Heart left ventricle (tissue), 16 donors: ENCODE measurements at regions not wholly inside any gene's neighbourhood (a gene's known extent, or its start where the extent isn't known, plus 50 kb on each side); places are given as distances from the start of the nearest gene placed in this dataset.

ENCODE experiments used
- ATAC-seq, 4 donors: fragments of 200-7000 bp; cut with Tn5 transposase; one replicate each; pipeline ENCODE4 v1.9.1; 2020 to 2022; ENCODE audit warnings: moderate library complexity in 4 of 4, mild to moderate bottlenecking in 3 of 4, moderate number of reproducible peaks in 1 of 4
- DNase-seq, 5 donors: peaks; one replicate each; pipeline ENCODE4 v3.0.0-alpha.2; 2020
- H3K27ac ChIP-seq, 12 donors: fragments of 200-600 bp; sonication (generic) in 4 of 12; one replicate each; pipeline versions ENCODE4 v1.5.0 to v1.8.0; 2016 to 2022; ENCODE audit warnings: mild to moderate bottlenecking in 2 of 12
- H3K27me3 ChIP-seq, 9 donors: fragments of 200-600 bp; sonication (generic) in 2 of 9; one replicate each; pipeline versions ENCODE4 v1.5.1 to v1.8.0; 2016 to 2022; ENCODE audit warnings: mild to moderate bottlenecking in 3 of 9
- H3K36me3 ChIP-seq, 9 donors: fragments of 200-600 bp; sonication (generic) in 2 of 9; one replicate each; pipeline versions ENCODE4 v1.5.0 to v1.8.0; 2018 to 2022; ENCODE audit warnings: mild to moderate bottlenecking in 2 of 9
- H3K4me1 ChIP-seq, 12 donors: fragments of 200-600 bp; sonication (generic) in 4 of 12; one replicate each; pipeline versions ENCODE4 v1.5.0 to v1.8.0; 2016 to 2022; ENCODE audit warnings: mild to moderate bottlenecking in 3 of 12
- H3K4me3 ChIP-seq, 12 donors: fragments of 200-600 bp; sonication (generic) in 4 of 12; one replicate each; pipeline versions ENCODE4 v1.5.0 to v1.8.0; 2017 to 2022; ENCODE audit warnings: mild to moderate bottlenecking in 9 of 12, moderate library complexity in 4 of 12
- H3K9me3 ChIP-seq, 12 donors: fragments of 200-600 bp; sonication (generic) in 4 of 12; one replicate each; pipeline versions ENCODE4 v1.5.0 to v1.8.0; 2016 to 2022; ENCODE audit warnings: mild to moderate bottlenecking in 1 of 12
- CTCF ChIP-seq, 12 donors: fragments of 200-600 bp; sonication (generic) in 4 of 12; IDR thresholded peaks; one replicate each; pipeline versions ENCODE4 v1.5.0 to v1.8.0; 2018 to 2022; ENCODE audit warnings: antibody characterized with exemption in 12 of 12, mild to moderate bottlenecking in 5 of 12
- POLR2A ChIP-seq, 2 donors: fragments of 450-650 bp; IDR thresholded peaks; one replicate each; pipeline ENCODE4 v1.6.1; 2017; ENCODE audit warnings: antibody characterized with exemption in 2 of 2, mild to moderate bottlenecking in 2 of 2, moderate library complexity in 2 of 2
- WGBS, 4 donors: extraction: QIAGEN DNeasy Blood & Tissue Kit in 2 of 4; methylation state at CpG; one replicate each; pipeline versions ENCODE4 v1.1.5 to v1.1.7; 2013 to 2018; 5-methylcytosine and 5-hydroxymethylcytosine counted together
- intact Hi-C, 10 donors: fragments of 100-400 bp; cut with DNase I; formaldehyde crosslinking; loops; one replicate each; pipeline versions ENCODE4 v1.11.1 to v1.14.2; 2022
- donor health status: ischemic (EF 13 %, LVEDD 7.1; RV severe dilation, severe dysfunction).
- donor health status: healthy with polysubstance abuse.
- donor health status: DM: no; HTN: yes; CAD: no.
- donor health status: DM: no; HTN: no; CAD: no.
- donor health status: ischemic (EF 25% LVEDD 6.9; RV normal size, moderate dysfunction).
- donor health status: ischemic (EF 25% LVEDD 5.7; RV mildly dilated, moderate dysfunction).
- donor health status: healthy.
- donor health status: DM: yes; HTN: yes; CAD: no.
- donor health status: ischemic (EF 35%, LVEDD 5.7; RV mildly dilated, moderate dysfunction).
- donor health status: nonischemic (EF 11% LVEDD 7.7; RV severe dilation, severe dysfunction).
- donor health status: DM: yes; HTN: yes; CAD: no.
- donor health status: PGD.
- donor health status: ischemic (EF 29% LVEDD 5.4; RV normal size, mild dysfunction).
- donor health status: nonischemic (EF 23%, LVEDD 6.1; RV moderate dilation, normal function).

DNA sequence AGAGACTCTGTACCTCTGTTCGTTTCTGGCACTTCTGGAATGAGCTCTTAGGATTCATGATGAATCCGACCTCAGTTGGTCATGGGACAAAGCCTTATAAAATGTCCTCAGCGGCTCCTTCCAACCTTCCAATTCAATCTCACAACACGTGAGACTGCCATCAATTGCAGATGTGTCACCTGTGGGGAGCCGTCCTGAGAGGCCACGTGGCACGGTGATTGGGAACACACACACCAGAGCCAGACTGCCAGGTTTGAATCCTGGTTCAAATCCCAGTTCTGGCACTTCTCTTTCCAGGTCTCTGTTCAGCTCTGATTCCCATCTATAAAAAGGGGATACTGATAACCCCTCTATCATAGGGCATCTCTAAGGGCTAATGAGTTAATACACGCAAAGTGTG lies 124.5 kb downstream of the ANKRD60 start:
- no peak for ATAC-seq
- WGBS, 4 donors, result 83 to 92% (median 88%) methylated on average over 8 of the region's 8 CpGs
- Histone ChIP-seq H3K36me3 (no peaks in the 10 kb centered on the region), H3K27ac (no peak overlapping the region), H3K4me1 (no peaks in the 10 kb centered on the region), H3K27me3 (peaks cover 0 to 6% (median 0%) of the 10 kb centered on the region in 9 donors), H3K9me3 (peaks cover 0 to 5% (median 0%) of the 10 kb centered on the region in 12 donors), H3K4me3 (no peak overlapping the region)
- no peak for DNase-seq
- intact Hi-C loops, result no loop called here
- TF ChIP-seq CTCF (IDR thresholded peaks at IDR 0.05) (no peak), POLR2A (IDR thresholded peaks at IDR 0.05) (no peak)

- no peak for ATAC-seq
- Histone ChIP-seq H3K27ac (no peak overlapping the region), H3K27me3 (peaks cover 0 to 6% (median 0%) of the 10 kb centered on the region in 9 donors), H3K9me3 (peaks cover 0 to 5% (median 0%) of the 10 kb centered on the region in 12 donors), H3K4me1 (no peaks in the 10 kb centered on the region), H3K4me3 (no peak overlapping the region), H3K36me3 (no peaks in the 10 kb centered on the region)
- DNase-seq, result no peak
- TF ChIP-seq POLR2A (IDR thresholded peaks at IDR 0.05) (no peak), CTCF (IDR thresholded peaks at IDR 0.05) (no peak)
- intact Hi-C loops, result no loop called here
- 83 to 92% (median 89%) methylated on average over 6 of the region's 6 CpGs for WGBS, 4 donors
These were observed 124.9 kb downstream of the ANKRD60 start for GRCh38 chr20:58103517-58103904.

DNA sequence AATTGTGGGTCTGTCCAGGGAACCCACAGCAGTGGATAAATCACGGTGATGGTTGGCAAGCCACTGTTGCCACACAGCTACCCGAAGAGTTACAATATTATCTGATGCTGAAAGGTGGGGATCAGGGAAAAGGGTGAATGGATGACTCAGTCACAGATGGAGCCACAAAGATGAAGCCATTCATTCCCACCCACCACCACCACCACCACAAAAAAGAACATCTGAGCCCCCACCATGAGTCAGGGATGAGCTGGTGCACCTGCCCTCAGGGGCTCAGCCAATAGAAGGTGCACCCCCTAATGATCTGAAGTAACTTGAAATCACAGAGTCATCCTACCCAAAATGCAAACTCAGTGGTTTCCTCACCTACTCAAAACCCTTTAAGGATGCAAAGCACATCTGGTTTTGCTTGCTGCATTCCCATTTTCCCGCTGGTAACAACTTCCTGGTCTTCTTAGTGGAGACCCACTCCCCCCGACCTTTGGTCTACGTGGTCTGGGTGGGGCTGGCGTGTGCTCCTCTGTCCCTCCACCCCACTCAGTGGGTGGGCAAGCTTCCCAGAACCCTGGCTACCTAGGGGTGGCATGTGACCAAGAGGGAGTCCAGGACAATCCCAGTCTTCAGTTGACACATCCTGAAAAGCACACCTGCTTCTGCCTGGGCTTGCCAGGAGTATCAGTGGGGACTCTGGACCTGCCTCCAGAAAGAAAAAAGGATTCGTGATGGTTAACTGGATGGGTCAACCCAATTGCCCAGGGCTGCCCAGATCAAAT lies 125.5 kb downstream of the ANKRD60 start:
- H3K4me3 ChIP-seq, result no peak overlapping the region
- H3K36me3 ChIP-seq, result no peaks in the 10 kb centered on the region
- peaks cover 0 to 5% (median 0%) of the 10 kb centered on the region in 12 donors for H3K9me3 ChIP-seq
- H3K27ac ChIP-seq, result no peak overlapping the region
- H3K27me3 ChIP-seq, result peaks cover 0 to 6% (median 0%) of the 10 kb centered on the region in 9 donors
- TF ChIP-seq CTCF (IDR thresholded peaks at IDR 0.05) (no peak), POLR2A (IDR thresholded peaks at IDR 0.05) (no peak)
- ATAC-seq (no peak), DNase-seq (no peak)
- H3K4me1 ChIP-seq, result no peaks in the 10 kb centered on the region
- 63 to 85% (median 71%) methylated on average over 7 of the region's 7 CpGs for WGBS, 4 donors
- intact Hi-C loops, result no loop called here

DNA sequence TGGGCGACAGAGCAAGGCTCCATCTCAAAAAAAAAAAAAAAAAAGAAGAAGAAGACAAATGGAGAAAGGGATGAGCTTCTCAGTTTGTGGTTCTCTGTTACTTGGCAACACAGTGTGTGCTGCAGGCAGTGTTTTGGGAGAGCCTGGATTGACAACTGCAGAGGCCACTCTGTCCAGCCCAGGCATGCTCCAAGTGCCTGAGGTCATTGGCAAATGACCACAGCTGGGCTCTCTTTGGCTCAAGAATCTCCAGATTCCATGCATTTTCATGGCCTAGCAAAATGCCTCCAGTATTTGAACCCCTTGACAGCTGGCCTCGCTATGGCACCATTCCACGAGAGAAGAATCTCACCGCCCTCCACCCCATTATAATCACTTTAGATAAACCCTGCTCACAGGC lies 126.2 kb downstream of the ANKRD60 start:
- 69 to 79% (median 74%) methylated on average over 4 of the region's 4 CpGs for WGBS, 4 donors
- Histone ChIP-seq H3K36me3 (no peaks in the 10 kb centered on the region), H3K4me1 (no peaks in the 10 kb centered on the region), H3K4me3 (no peak overlapping the region), H3K27me3 (peaks cover 0 to 6% (median 0%) of the 10 kb centered on the region in 9 donors), H3K9me3 (peaks cover 0 to 5% (median 0%) of the 10 kb centered on the region in 12 donors), H3K27ac (no peak overlapping the region)
- ATAC-seq, result no peak
- intact Hi-C loops, result no loop called here
- no peak for DNase-seq
- TF ChIP-seq CTCF (IDR thresholded peaks at IDR 0.05) (no peak), POLR2A (IDR thresholded peaks at IDR 0.05) (no peak)
